ENCODE measurements at regions not wholly inside any gene's neighbourhood (a gene's known extent, or its start where the extent isn't known, plus 50 kb on each side); places are given as distances from the start of the nearest gene placed in this dataset.

- DNase-seq = no peak
These were observed 407.1 kb downstream of the LMO4 start for GRCh38 chr1:87735750-87736149.

GRCh38 chr1:87739141-87739540, 410.5 kb downstream of the LMO4 start:
- no peak for DNase-seq

- DNase-seq = no peak
These were observed 411.0 kb downstream of the LMO4 start for GRCh38 chr1:87739704-87740103.

- no peak for DNase-seq
These were observed 414.6 kb downstream of the LMO4 start for GRCh38 chr1:87743256-87743655.

- no peak for DNase-seq
These were observed 415.4 kb downstream of the LMO4 start for GRCh38 chr1:87744056-87744455.

GRCh38 chr1:87744763-87745162, 416.1 kb downstream of the LMO4 start:
- DNase-seq = no peak

- no peak for DNase-seq
These were observed 424.7 kb downstream of the LMO4 start for GRCh38 chr1:87753366-87753765.

- no peak for DNase-seq
These were observed 425.5 kb downstream of the LMO4 start for GRCh38 chr1:87754139-87754538.

- no peak for DNase-seq
These were observed 429.0 kb downstream of the LMO4 start for GRCh38 chr1:87757676-87758075.

GRCh38 chr1:87759421-87760087, 430.9 kb downstream of the LMO4 start:
- no peak for DNase-seq

- no peak for DNase-seq
These were observed 431.5 kb downstream of the LMO4 start for GRCh38 chr1:87760155-87760554.

- DNase-seq = no peak
These were observed 432.0 kb downstream of the LMO4 start for GRCh38 chr1:87760654-87761053.

- no peak for DNase-seq
These were observed 434.8 kb downstream of the LMO4 start for GRCh38 chr1:87763483-87763882.

GRCh38 chr1:87765057-87765680, 436.5 kb downstream of the LMO4 start:
- no peak for DNase-seq

GRCh38 chr1:87765681-87766070, 437.0 kb downstream of the LMO4 start:
- no peak for DNase-seq

- DNase-seq = no peak
These were observed 438.1 kb downstream of the LMO4 start for GRCh38 chr1:87766737-87767136.

- no peak for DNase-seq
These were observed 450.2 kb downstream of the LMO4 start for GRCh38 chr1:87778896-87779295.

- DNase-seq = no peak
These were observed 452.9 kb downstream of the LMO4 start for GRCh38 chr1:87781554-87781953.

- DNase-seq = no peak
These were observed 454.6 kb downstream of the LMO4 start for GRCh38 chr1:87783315-87783714.

GRCh38 chr1:87785386-87785785, 456.7 kb downstream of the LMO4 start:
- DNase-seq = no peak

- DNase-seq = no peak
These were observed 457.5 kb downstream of the LMO4 start for GRCh38 chr1:87786229-87786628.

- no peak for DNase-seq
These were observed 458.3 kb downstream of the LMO4 start for GRCh38 chr1:87786861-87787545.

GRCh38 chr1:87787551-87787950, 458.9 kb downstream of the LMO4 start:
- DNase-seq = no peak

GRCh38 chr1:87790756-87791155, 462.1 kb downstream of the LMO4 start:
- no peak for DNase-seq
